GM12872 (cell line): ENCODE measurements at regions not wholly inside any gene's neighbourhood (a gene's known extent, or its start where the extent isn't known, plus 50 kb on each side); places are given as distances from the start of the nearest gene placed in this dataset.

Experiments
- TF ChIP-seq, protein P1 (sequence below): IDR thresholded peaks from 3 replicates; pipeline ENCODE4 v1.5.1; 2011; ENCODE audit warnings: low read depth, mild to moderate bottlenecking, low read length, moderate library complexity; ENCODE audit not compliant: insufficient read depth

DNA sequence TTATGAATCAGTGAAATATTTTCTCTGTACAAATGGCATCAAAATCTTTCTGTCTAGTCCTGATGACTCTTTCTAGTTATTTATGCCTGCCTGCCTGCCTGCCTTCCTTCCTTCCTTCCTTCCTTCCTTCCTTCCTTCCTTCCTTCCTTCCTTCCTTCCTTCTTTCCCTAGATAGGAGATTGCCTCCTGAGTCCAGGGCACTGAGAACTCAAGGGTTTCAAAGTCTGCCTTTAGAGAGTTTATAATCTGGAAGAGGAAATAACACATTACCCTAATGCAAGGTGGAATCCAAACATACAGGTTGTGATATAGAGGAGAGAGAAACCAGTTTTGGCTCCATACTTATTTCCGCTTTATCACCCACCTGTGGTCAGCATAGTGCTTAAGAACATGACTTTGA, 98.1 kb upstream of the SERPINE2 start:
- TF ChIP-seq, protein P1, sequence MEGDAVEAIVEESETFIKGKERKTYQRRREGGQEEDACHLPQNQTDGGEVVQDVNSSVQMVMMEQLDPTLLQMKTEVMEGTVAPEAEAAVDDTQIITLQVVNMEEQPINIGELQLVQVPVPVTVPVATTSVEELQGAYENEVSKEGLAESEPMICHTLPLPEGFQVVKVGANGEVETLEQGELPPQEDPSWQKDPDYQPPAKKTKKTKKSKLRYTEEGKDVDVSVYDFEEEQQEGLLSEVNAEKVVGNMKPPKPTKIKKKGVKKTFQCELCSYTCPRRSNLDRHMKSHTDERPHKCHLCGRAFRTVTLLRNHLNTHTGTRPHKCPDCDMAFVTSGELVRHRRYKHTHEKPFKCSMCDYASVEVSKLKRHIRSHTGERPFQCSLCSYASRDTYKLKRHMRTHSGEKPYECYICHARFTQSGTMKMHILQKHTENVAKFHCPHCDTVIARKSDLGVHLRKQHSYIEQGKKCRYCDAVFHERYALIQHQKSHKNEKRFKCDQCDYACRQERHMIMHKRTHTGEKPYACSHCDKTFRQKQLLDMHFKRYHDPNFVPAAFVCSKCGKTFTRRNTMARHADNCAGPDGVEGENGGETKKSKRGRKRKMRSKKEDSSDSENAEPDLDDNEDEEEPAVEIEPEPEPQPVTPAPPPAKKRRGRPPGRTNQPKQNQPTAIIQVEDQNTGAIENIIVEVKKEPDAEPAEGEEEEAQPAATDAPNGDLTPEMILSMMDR: no peak

DNA sequence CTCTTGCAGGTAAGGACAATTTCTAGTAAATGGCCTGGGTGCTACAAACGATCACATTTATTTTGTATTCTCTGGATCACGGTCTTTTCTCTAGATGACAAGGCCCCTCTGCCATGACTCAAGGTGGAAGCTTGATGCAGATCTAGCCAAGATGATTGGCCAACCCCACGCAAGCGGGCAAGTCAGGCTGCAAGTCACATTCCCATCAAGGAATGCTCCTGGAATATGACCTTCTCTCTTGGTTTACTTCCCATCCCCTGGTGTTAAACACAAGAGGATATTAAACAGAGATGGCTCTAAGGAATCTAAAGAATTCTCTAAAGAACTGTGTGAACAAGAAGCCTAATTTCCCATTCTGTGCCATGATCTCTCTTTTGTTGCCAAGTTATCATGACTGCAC, 97.3 kb upstream of the SERPINE2 start:
- TF ChIP-seq, protein P1: no peak

DNA sequence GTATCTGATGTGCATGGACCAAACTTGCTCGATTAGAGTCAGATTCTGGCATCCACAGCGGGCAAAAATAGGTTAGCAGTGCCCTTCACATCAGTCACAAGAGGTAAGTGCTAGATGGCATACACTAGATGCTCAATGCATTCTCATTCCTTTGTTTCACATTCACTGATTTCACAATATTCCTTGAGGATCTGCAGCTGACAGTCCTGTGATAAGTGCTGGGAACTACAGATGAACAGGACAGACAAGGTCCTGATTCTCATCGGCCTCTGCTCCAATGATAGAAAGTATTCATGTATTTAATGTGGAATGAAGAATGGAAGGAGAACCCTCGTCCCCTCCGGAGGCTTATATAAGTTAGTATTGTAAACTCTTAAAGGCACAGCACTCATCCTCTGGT, 96.8 kb upstream of the SERPINE2 start:
- TF ChIP-seq, protein P1: no peak

DNA sequence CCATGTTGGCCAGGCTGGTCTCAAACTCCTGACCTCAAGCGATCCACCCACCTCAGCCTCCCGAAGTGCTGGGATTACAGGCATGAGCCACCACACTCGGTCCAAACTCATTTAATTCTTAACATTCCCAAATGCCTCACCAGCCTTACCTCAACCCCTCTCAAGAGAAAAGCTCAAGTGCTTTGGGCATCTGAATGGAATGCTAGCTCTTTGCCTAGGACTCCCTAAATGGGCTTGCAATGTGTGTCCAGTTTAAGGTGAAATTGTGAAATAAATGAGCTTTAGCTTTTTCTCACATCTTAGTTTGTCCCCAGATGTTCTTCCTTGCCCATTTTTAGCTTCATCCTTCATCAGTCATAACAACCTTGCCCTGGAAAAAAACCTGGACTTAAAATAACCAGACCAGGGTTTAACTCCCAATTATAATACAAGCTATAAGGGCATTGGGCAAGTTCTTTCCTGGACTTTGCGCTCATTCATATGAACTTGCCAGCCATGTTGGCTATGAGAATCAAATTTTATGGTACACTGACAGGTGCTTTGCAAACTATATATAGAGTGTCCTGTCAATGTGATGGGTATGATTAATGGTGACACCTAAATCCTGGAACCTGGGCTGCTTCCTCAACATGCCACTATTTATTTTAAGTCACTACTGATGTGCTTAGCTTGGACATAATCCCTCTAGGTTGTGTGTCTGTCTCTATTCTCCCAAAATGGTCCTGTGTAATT, 95.1 kb upstream of the SERPINE2 start:
- TF ChIP-seq, protein P1: no peak

DNA sequence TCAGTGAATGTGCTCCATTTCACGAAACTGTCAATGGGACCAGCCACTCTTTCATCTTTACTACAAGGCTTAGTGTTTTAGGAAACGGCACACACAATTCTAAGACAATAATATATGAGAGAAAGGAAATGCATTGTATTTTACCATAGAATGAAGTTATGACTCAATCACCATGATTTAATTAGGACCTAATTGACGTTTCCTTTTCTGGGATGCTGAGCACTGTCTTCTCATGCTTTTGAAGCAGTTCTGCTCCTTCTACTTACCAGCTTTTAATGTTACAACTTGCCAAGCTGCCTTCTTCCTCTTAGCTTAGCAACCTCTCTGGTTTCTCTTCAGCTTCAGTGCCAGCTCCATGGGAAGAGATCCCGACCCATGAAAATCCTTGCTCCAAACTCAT, 94.3 kb upstream of the SERPINE2 start:
- TF ChIP-seq, protein P1: no peak

DNA sequence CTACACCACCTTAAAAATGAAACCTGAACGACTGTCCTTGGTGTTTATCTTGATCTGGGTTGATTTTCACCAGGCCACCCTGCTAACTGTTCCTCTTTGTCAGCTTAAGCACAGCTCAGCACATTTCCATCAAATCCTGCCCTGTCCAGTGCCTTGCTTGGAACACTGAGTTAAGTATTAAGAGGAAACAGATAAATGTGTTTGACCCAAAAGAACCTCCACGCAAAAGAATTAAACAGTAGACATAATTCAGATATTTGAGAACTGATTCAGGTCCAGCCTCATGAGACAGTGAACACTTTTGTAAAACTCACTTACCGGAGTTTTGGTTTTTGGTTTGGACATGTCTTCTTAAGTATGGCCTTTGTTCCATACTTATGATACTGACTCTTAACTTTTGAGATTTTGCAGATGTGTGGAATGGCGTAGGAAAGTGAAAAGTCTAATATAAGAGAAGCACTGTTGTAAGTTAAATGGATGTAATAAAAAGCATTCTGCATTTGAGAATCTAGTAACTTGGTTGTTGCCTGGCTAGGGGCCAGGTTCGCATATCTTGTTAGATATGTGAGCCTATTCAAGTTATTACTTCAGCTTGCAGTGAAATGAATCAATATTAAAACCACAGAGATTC, 88.9 kb upstream of the SERPINE2 start:
- TF ChIP-seq, protein P1: no peak

DNA sequence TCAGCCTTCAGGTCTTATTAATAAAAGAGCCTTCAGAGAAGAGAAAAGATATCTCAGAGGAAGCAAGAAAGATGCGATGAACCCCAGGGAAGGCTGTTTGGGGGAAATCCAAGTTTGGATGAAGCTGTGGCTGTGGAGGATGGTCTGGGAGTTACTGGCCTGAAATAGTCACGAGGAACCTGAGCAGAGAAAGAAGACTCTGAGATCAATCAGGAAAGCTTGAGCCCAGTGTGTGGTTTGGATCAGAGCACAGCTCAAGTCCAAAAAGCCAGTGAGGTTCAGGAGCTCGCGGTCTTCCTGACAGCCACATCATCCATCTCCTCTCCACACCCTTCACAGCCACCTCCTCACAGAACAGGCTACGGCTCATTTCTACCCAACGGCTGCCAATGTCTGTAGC, 87.4 kb upstream of the SERPINE2 start:
- TF ChIP-seq, protein P1: no peak
